ENCODE measurements at regions not wholly inside any gene's neighbourhood (a gene's known extent, or its start where the extent isn't known, plus 50 kb on each side); places are given as distances from the start of the nearest gene placed in this dataset.
"Not testable (repeated sequence)": the region's sequence is repeated elsewhere in the genome, so short reads cannot be mapped to it uniquely, and the experiment has no call there.

DNA sequence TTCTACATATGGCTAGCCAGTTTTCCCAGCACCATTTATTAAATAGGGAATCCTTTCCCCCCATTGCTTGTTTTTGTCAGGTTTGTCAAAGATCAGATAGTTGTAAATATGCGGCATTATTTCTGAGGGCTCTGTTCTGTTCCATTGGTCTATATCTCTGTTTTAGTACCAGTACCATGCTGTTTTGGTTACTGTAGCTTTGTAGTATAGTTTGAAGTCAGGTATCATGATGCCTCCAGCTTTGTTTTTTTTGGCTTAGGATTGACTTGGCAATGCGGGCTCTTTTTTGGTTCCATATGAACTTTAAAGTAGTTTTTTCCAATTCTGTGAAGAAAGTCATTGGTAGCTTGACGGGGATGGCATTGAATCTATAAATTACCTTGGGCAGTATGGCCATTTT, 60.0 kb upstream of the GPC3 start:
- H3K9me3 Mint-ChIP-seq; CTCF ChIA-PET; ATAC-seq; H3K27ac Mint-ChIP-seq; H3K27me3 ChIP-seq (ENCODE audit: control insufficient read depth in 2 of 2, insufficient read depth in 2 of 2, low read length in 2 of 2); H3K27me3 Mint-ChIP-seq; H3K9me3 ChIP-seq (ENCODE audit: control insufficient read depth in 2 of 3, low read length in 3 of 3); H3K27ac ChIP-seq (ENCODE audit: low read depth, low read length); DNase-seq; intact Hi-C loops (cut with micrococcal nuclease); POLR2A ChIA-PET; H3K4me1 Mint-ChIP-seq; H3K4me1 ChIP-seq (ENCODE audit: control insufficient read depth in 2 of 2, insufficient read depth in 2 of 2, low read length in 2 of 2); H3K36me3 Mint-ChIP-seq; H3K4me3 ChIP-seq (ENCODE audit: low read length); H3K36me3 ChIP-seq (ENCODE audit: control insufficient read depth in 2 of 3, insufficient read depth in 3 of 3, low read length in 3 of 3); H3K4me3 Mint-ChIP-seq: not testable (repeated sequence)

DNA sequence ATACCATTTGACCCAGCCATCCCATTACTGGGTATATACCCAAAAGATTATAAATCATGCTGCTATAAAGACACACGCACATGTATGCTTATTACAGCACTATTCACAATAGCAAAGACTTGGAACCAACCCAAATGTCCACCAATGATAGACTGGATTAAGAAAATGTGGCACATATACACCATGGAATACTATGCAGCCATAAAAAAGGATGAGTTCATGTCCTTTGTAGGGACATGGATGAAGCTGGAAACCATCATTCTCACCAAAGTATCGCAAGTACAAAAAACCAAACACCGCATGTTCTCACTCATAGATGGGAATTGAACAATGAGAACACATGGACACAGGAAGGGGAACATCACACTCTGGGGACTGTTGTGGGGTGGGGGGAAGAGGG, 81.7 kb upstream of the GPC3 start:
- H3K27ac ChIP-seq (ENCODE audit: low read depth, low read length); CTCF ChIA-PET; H3K4me3 ChIP-seq (ENCODE audit: low read length); H3K36me3 ChIP-seq (ENCODE audit: control insufficient read depth in 2 of 3, insufficient read depth in 3 of 3, low read length in 3 of 3); DNase-seq; H3K27ac Mint-ChIP-seq; H3K4me3 Mint-ChIP-seq; H3K27me3 Mint-ChIP-seq; ATAC-seq; H3K9me3 ChIP-seq (ENCODE audit: control insufficient read depth in 2 of 3, low read length in 3 of 3); H3K4me1 Mint-ChIP-seq; H3K36me3 Mint-ChIP-seq; H3K27me3 ChIP-seq (ENCODE audit: control insufficient read depth in 2 of 2, insufficient read depth in 2 of 2, low read length in 2 of 2); H3K9me3 Mint-ChIP-seq; H3K4me1 ChIP-seq (ENCODE audit: control insufficient read depth in 2 of 2, insufficient read depth in 2 of 2, low read length in 2 of 2); intact Hi-C loops (cut with micrococcal nuclease): not testable (repeated sequence)
- POLR2A ChIA-PET = interaction anchor here (0.7 kb wide), 1 partner anchor 20 kb away, joined by 4 read pairs; no protein-coding TSS in a partner anchor

DNA sequence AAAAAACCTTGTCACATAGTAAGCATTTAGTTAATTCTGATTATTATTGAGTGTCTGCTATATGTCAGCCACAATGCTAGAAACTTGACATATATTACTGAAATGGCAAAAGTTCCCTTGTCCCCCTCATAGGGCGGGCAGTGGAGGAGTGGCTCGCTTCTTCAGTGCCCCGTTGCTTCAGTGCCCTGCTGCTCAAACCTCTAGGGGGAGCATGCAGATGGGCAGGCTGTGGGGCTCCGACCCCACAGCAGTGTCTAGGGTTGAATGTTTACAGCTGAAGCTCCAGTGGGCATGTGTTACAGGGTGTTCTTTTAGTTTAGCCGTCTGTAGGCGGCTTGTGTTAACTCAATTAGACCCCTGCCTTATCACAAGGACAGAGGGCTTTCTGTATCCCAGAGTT, 86.5 kb upstream of the GPC3 start:
- H3K4me1 Mint-ChIP-seq; H3K27ac ChIP-seq (ENCODE audit: low read depth, low read length); H3K9me3 Mint-ChIP-seq; CTCF ChIA-PET; POLR2A ChIA-PET; H3K36me3 Mint-ChIP-seq; H3K27me3 ChIP-seq (ENCODE audit: control insufficient read depth in 2 of 2, insufficient read depth in 2 of 2, low read length in 2 of 2); H3K27ac Mint-ChIP-seq; H3K9me3 ChIP-seq (ENCODE audit: control insufficient read depth in 2 of 3, low read length in 3 of 3); H3K4me1 ChIP-seq (ENCODE audit: control insufficient read depth in 2 of 2, insufficient read depth in 2 of 2, low read length in 2 of 2); ATAC-seq; H3K27me3 Mint-ChIP-seq; H3K36me3 ChIP-seq (ENCODE audit: control insufficient read depth in 2 of 3, insufficient read depth in 3 of 3, low read length in 3 of 3); DNase-seq; H3K4me3 ChIP-seq (ENCODE audit: low read length); H3K4me3 Mint-ChIP-seq; intact Hi-C loops (cut with micrococcal nuclease): not testable (repeated sequence)

DNA sequence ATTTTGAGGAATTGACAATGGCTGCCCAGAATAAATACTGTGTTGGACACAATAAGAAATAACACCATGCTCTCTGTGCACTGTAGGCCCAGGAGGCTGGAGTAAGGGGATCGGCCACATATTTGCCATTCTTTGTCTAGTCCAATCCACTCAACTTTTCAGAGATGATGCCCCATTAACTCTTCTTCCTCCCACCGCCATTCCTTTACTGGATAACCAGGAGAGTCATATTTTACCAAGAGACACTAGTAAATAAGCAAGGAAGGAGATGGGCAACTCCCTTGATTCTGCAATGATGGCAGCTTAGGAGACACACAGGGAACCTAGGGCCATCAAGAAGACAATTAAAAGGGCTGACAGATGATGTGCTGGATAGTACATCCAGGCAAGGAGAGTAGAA, 87.9 kb upstream of the GPC3 start:
- Histone ChIP-seq H3K27ac (ENCODE audit: low read depth, low read length) (no peak overlapping the region), H3K4me1 (ENCODE audit: control insufficient read depth in 2 of 2, insufficient read depth in 2 of 2, low read length in 2 of 2) (no peaks in the 10 kb centered on the region), H3K4me3 (ENCODE audit: low read length) (no peak overlapping the region), H3K9me3 (ENCODE audit: control insufficient read depth in 2 of 3, low read length in 3 of 3) (no peaks in the 10 kb centered on the region), H3K36me3 (ENCODE audit: control insufficient read depth in 2 of 3, insufficient read depth in 3 of 3, low read length in 3 of 3) (no peaks in the 10 kb centered on the region), H3K27me3 (ENCODE audit: control insufficient read depth in 2 of 2, insufficient read depth in 2 of 2, low read length in 2 of 2) (no peaks in the 10 kb centered on the region)
- DNase-seq = no peak
- CTCF ChIA-PET = no interaction called here
- H3K36me3 Mint-ChIP-seq = no peaks in the 10 kb centered on the region
- POLR2A ChIA-PET = no interaction called here
- intact Hi-C loops (cut with micrococcal nuclease) = no loop called here
- peaks cover 0 to 3% (median 0%) of the 10 kb centered on the region in 11 donors for H3K9me3 Mint-ChIP-seq
- peaks cover 0 to 5% (median 1%) of the 10 kb centered on the region in 5 donors for H3K27me3 Mint-ChIP-seq
- no peak overlapping the region for H3K4me3 Mint-ChIP-seq
- H3K27ac Mint-ChIP-seq = no peak overlapping the region
- ATAC-seq = no peak
- no peaks in the 10 kb centered on the region for H3K4me1 Mint-ChIP-seq

DNA sequence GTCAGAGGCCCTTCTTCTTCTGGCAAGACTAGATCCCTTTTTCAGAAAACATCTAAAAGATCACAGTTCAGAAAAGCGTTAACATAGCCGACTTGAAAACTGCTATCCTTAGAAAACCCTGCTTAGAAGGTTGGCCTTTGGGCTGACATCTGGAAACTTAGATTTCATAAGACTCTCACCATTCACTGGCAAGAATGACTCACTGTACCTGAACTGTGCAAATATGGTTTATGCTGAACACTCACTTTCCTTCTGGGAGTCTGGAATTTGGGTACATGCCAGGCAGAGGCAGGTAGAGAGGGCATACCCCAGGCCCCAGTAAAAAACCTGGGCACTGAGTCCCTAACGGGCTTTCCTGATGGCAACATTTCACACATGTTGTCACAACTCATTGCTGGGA, 88.8 kb upstream of the GPC3 start:
- Histone ChIP-seq H3K27ac (ENCODE audit: low read depth, low read length) (no peak overlapping the region), H3K36me3 (ENCODE audit: control insufficient read depth in 2 of 3, insufficient read depth in 3 of 3, low read length in 3 of 3) (no peaks in the 10 kb centered on the region), H3K4me1 (ENCODE audit: control insufficient read depth in 2 of 2, insufficient read depth in 2 of 2, low read length in 2 of 2) (no peaks in the 10 kb centered on the region), H3K27me3 (ENCODE audit: control insufficient read depth in 2 of 2, insufficient read depth in 2 of 2, low read length in 2 of 2) (no peaks in the 10 kb centered on the region), H3K4me3 (ENCODE audit: low read length) (no peak overlapping the region), H3K9me3 (ENCODE audit: control insufficient read depth in 2 of 3, low read length in 3 of 3) (no peaks in the 10 kb centered on the region)
- no peak overlapping the region for H3K27ac Mint-ChIP-seq
- intact Hi-C loops (cut with micrococcal nuclease) = no loop called here
- ChIA-PET POLR2A (no interaction called here), CTCF (no interaction called here)
- H3K4me1 Mint-ChIP-seq = no peaks in the 10 kb centered on the region
- ATAC-seq = no peak
- DNase-seq = no peak
- H3K36me3 Mint-ChIP-seq = no peaks in the 10 kb centered on the region
- peaks cover 0 to 11% (median 4%) of the 10 kb centered on the region in 5 donors for H3K27me3 Mint-ChIP-seq
- peaks cover 0 to 3% (median 0%) of the 10 kb centered on the region in 11 donors for H3K9me3 Mint-ChIP-seq
- no peak overlapping the region for H3K4me3 Mint-ChIP-seq

DNA sequence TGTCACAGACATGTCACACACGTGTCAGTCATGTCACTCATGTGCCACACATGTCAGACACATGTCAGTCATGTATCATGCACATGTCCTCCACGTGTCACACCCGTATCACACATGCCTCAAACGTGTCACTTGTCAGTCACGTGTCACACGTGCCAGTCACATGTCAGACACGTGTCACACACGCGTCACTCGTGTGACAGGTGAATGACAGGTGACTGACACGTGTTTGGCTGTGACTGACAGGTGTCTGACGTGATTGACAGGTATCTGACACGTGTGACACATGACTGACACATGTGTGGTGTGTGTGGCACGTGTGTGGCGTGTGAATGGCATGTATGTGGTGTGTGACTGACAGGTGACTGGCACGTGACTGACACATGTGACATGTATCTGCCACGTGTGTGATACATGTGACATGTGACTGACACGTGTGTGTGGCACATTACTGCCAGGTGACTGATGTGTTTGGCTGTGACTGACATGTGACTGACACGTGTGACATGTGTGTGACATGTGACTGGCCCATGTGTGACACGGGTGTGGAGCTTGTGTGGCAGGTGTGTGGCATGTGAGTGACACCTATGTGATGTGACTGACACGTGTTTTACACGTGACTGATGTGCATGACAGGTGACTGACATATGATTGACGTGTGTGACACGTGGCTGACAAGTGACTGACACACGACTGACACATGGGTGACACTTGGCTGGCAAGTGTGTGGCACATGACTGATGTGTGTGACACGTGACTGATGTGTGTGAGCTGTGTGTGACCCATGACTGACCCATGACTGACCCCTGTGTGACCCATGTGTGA, 90.7 kb upstream of the GPC3 start:
- ATAC-seq (no peak), DNase-seq (no peak)
- H3K4me3 Mint-ChIP-seq = no peak overlapping the region
- H3K27me3 Mint-ChIP-seq = peaks cover 0 to 11% (median 4%) of the 10 kb centered on the region in 5 donors
- Histone ChIP-seq H3K4me1 (ENCODE audit: control insufficient read depth in 2 of 2, insufficient read depth in 2 of 2, low read length in 2 of 2) (no peaks in the 10 kb centered on the region), H3K4me3 (ENCODE audit: low read length) (no peak overlapping the region), H3K27ac (ENCODE audit: low read depth, low read length) (no peak overlapping the region), H3K36me3 (ENCODE audit: control insufficient read depth in 2 of 3, insufficient read depth in 3 of 3, low read length in 3 of 3) (no peaks in the 10 kb centered on the region), H3K9me3 (ENCODE audit: control insufficient read depth in 2 of 3, low read length in 3 of 3) (no peaks in the 10 kb centered on the region), H3K27me3 (ENCODE audit: control insufficient read depth in 2 of 2, insufficient read depth in 2 of 2, low read length in 2 of 2) (no peaks in the 10 kb centered on the region)
- H3K27ac Mint-ChIP-seq = peak overlapping the region in 1 of 9 donors; percentile 46
- intact Hi-C loops (cut with micrococcal nuclease) = no loop called here
- CTCF ChIA-PET = no interaction called here
- no peaks in the 10 kb centered on the region for H3K36me3 Mint-ChIP-seq
- no peaks in the 10 kb centered on the region for H3K4me1 Mint-ChIP-seq
- POLR2A ChIA-PET = no interaction called here
- peaks cover 0 to 4% (median 0%) of the 10 kb centered on the region in 11 donors for H3K9me3 Mint-ChIP-seq

DNA sequence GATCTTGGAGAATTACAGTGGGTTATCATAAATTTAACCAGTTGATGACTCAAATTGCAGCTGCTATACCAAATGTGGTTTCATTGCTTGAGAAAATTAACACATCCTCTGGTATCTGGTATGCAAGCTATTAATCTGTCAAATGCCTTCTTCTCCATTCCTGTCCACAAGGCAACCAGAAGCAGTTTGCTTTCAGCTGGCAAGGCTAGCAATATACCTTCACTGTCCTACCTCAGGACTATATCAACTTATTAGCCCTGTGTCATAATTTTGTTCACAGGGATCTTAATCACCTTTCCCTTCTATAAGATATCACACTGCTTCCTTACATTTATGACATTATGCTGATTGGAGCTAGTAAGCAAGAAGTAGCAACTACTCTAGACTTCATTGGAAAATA, 110.0 kb upstream of the GPC3 start:
- Histone ChIP-seq H3K27ac (ENCODE audit: low read depth, low read length) (no peak overlapping the region), H3K27me3 (ENCODE audit: control insufficient read depth in 2 of 2, insufficient read depth in 2 of 2, low read length in 2 of 2) (no peaks in the 10 kb centered on the region), H3K4me1 (ENCODE audit: control insufficient read depth in 2 of 2, insufficient read depth in 2 of 2, low read length in 2 of 2) (no peaks in the 10 kb centered on the region), H3K9me3 (ENCODE audit: control insufficient read depth in 2 of 3, low read length in 3 of 3) (no peaks in the 10 kb centered on the region), H3K36me3 (ENCODE audit: control insufficient read depth in 2 of 3, insufficient read depth in 3 of 3, low read length in 3 of 3) (no peaks in the 10 kb centered on the region), H3K4me3 (ENCODE audit: low read length) (no peak overlapping the region)
- Mint-ChIP-seq H3K4me3 (no peak overlapping the region), H3K27ac (no peak overlapping the region), H3K36me3 (no peaks in the 10 kb centered on the region), H3K9me3 (peaks cover 0 to 10% (median 1%) of the 10 kb centered on the region in 11 donors), H3K4me1 (no peaks in the 10 kb centered on the region), H3K27me3 (peaks cover 0 to 2% (median 0%) of the 10 kb centered on the region in 5 donors)
- no peak for ATAC-seq
- DNase-seq = no peak
- ChIA-PET CTCF (no interaction called here), POLR2A (no interaction called here)
- intact Hi-C loops (cut with micrococcal nuclease) = no loop called here

Data from naive thymus-derived CD4-positive, alpha-beta T cell (primary cell).